ENCODE measurements at regions not wholly inside any gene's neighbourhood (a gene's known extent, or its start where the extent isn't known, plus 50 kb on each side); places are given as distances from the start of the nearest gene placed in this dataset.

- no peak for DNase-seq (ENCODE audit: low read depth)
Measured at GRCh38 chr6:43917878-43918382, 147.9 kb downstream of the VEGFA start.

DNA sequence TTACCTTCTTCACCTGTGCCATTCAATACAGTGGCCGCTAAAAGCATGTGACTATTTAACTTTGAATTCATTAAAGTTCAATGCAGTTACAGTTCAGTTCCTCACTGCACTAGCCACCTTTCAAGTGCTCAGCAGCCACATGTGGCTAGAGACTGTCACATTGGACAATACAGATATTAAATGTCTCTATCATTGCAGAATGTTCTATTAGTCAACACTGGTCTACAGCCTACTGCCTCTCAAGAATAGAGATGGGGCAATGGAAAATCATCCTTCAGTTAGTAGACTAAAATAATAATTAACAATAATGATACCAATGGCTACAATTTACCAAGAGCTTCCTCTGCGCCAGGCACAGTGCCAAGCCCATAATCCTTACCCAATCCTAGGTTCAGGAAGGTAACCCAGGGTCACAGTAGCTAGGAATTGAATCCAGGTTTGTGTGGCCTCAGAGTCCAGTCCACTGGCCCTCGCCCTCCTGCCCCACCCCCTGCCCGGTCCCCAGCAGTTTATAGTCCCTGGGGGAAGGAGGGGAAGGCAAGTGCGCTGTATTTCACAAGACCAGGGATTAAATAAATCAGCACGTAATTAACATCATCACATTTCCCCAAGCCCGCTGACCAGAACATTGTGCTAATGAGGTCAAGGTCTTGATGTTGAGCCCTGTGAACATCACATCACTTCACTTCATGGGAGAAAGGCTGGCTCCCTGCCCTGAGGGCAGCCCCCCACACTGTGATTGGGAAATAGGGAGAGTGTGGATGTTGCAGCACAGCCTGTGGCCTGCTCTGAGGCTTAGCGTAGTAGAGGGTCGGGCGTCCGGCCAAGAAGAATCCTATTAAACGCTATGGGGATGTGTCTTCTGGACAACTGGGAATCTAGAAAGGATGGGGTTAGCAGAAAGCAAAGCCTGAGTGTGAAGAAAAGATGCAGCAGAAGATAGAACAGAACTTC lies 147.2 kb downstream of the VEGFA start:
- DNase-seq (ENCODE audit: low read depth): no peak

DNA sequence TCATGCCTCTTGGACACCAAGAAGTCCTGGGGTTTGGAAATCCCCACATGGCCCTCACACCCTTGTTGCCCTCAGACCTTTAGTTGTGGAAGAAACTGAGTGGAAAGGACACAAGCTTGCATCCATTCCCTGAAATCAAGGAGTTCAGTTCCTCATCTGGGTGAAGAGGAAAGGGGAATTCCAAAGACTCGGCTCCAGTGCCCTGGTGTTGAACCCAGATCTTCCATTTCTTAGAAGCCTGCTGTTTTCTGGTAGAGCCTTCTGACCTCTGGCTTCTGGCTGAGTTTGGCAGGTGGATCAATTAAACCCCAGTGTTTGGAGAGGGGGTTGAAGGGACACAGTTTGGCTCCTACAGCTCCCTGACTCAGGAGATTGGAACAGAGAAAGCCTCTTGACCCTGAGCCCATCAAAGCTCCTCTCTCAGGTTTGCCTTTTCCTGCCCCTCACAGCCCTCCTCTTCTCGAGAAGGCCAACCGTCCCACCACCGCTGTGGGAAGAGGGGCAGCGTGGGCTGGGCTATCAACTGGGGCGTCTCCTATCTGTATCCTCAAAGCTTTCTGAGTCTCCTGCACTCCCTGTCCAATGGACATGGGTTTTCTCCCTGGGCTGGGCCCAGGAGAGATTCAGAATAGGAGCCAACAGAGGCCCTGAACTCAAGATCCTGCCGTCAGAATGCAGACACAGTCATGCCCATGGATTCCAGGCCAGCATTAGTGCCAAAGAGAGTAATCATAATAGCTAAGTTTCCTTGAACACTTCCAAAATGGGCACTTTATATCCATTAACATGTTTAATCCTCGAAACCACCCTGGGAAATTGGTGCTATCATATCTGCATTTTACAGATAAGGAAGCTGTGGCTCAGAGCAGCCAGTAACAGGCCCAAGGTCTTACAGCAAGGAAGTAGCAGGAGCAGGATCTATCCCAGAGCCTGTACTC lies 146.2 kb downstream of the VEGFA start:
- no peak for DNase-seq (ENCODE audit: low read depth)

DNA sequence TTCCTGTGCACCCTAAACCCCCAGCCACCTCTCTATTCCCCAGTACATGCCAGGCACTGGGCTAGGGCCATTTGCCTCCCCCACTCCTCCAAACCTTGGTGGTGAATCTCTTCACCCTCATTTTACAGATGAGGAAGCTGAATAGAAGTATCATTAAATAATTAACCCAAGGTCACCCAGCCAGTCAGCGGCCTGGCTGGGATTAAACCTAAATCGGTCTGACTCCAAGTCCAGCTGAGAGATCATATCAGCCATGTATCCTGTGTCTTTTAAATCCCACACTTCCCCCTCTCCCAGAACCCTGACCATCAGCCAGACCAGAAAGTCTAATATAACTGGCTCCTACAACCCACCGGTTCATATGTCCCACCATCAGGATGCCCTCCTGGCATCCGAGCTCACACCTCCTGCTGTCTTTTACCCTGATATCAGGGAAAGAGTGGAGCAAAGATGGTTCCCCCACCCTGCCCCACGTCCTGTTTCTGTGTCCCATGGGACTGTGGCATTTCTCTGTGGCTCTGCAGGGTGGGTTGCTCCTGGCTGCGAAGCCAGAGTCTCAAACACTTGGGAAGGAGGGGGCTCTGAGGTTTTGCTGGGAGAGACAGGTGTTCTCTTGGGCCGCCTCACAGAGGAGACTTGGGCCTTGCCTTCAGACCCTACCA lies 145.3 kb downstream of the VEGFA start:
- DNase-seq (ENCODE audit: low read depth): no peak

DNA sequence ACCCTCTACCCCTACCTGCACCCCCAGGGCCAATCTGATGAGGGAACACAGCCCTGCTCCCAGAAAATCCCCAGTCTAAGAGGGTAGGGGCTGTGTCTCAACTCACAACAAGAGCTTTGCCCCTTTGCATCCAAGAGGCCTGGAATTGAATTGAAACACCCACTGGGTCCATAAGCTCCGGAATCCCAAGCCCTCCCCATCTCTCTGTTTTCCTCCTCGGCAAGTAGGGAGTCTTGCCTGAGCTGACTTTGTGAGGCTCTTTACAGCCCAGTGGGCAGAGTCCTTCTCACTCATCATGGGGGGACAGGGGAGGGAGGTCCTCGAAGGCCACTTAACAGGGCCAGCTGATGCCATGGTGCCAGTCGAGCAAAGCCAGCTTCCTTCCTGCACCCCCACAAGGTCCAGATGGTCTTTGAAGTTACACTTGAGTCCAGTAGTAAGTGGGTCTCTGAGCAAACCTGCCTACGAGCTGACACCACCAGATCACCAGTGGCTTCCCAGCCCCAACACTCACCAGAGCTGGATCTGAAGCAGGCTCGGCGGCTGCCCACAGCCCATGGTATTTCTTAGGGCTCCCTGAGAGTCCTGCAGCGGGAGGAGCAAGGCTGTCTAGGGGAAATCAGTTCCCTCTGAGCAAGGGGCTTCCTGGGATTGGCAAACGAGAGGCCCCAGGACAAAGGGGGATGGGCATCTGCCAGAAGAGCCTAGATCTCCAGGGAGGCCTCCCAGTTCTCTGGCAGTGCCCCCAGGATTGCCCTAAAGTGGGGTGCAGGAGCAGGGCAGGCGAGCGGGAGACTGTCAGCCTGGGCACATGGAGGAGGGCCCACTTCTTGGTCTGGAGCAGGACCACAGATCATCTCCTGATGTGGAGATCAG lies 144.5 kb downstream of the VEGFA start:
- DNase-seq (ENCODE audit: low read depth): no peak

GRCh38 chr6:43913375-43914271 lies 143.6 kb downstream of the VEGFA start:
- no peak for DNase-seq (ENCODE audit: low read depth)

DNA sequence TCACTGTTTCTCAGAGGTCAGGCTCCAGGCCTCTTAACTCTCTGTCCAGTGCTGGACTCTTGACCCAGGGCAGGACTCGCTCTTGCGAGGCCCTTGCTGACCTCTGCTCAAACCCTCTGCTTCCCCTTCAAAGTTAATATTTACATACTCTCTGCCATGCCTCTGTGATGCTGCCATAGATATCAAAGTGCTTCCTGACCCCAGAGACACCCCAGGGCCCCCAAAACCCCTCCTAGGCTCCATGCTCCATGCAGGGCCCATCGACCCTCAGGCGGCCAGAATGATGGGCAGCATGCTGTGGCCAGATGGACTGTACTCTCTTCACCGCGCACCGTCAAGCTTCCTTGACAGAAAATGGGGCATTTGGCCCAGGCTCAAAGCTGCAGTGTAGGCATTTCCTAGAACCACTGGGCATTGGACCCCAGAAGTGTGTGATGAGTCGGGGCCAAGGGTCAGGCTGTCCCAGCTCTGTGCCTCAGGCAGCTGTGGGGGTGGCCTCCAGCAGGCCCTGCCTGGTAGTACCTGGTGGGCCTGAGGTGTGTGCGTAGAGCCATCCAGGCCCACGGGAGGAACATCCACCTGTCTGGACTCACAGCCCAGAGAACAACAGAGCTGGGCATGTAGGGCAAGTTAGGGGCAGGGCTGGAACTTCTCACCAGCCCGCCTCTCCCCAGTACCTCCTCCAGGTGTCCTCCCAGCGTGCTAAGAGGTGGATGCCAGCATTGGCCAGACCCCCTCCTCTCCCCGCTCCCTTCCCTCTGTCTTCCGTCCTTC lies 142.8 kb downstream of the VEGFA start:
- no peak for DNase-seq (ENCODE audit: low read depth)

- no peak for DNase-seq (ENCODE audit: low read depth)
Measured at GRCh38 chr6:43912116-43912577, 142.1 kb downstream of the VEGFA start.

GRCh38 chr6:43911354-43912115 lies 141.5 kb downstream of the VEGFA start:
- DNase-seq (ENCODE audit: low read depth): no peak

DNA sequence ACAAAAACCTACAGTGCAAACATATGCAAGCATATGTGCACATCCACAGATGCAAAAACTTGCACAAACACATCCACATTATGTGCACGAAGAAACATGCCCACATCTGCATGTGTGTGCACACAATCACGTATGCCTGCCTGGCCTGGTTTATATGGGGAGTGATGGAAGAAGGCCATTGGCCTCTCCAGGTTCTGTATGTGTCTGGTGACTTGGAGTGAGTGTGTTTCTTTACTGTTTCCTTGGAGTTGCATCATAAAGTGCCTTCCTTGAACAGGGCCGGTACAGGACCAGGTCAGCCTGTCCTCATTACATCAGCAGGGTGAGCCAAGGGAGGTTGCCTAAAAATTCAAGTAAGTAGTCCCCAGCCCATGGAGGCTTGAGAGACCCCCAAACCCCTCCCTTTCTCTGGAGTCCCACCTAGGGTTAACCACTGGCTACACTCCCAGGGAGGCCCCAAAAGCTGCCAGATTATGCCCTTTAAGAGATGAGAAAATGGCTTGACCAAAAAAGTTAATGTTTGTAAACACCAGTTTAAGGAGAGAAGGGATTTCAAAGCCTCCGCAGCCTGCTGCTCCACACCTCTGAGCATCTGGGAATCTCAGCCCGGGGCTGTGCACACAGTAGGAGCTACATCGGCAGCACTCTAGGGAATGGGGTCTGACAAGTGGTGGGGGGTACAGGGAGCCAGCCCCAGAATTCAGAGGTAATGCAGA lies 140.8 kb downstream of the VEGFA start:
- DNase-seq (ENCODE audit: low read depth): no peak

GRCh38 chr6:43910149-43910637 lies 140.2 kb downstream of the VEGFA start:
- DNase-seq (ENCODE audit: low read depth): no peak

- DNase-seq (ENCODE audit: low read depth): no peak
Measured at GRCh38 chr6:43909474-43910148, 139.6 kb downstream of the VEGFA start.

GRCh38 chr6:43907789-43908472 lies 137.9 kb downstream of the VEGFA start:
- DNase-seq (ENCODE audit: low read depth): no peak

DNA sequence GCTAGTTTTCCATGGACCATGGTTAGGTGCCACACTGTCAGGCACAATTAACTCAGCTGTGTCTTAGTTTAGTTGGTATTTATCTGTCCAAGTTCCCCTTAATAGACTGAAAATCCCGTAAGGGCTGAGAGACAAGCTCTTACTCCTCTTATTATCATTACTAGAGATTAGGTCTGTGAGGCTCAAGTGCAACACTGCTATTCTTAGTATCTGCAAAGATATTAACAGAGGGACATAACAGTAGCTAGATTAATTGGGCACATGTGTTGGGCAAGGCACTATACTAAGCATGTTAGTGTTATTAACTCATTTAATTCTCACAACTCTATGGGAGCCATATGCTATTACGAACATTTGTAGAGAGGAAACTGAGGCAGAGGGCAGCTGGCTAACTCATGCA lies 137.3 kb downstream of the VEGFA start:
- no peak for DNase-seq (ENCODE audit: low read depth)

DNA sequence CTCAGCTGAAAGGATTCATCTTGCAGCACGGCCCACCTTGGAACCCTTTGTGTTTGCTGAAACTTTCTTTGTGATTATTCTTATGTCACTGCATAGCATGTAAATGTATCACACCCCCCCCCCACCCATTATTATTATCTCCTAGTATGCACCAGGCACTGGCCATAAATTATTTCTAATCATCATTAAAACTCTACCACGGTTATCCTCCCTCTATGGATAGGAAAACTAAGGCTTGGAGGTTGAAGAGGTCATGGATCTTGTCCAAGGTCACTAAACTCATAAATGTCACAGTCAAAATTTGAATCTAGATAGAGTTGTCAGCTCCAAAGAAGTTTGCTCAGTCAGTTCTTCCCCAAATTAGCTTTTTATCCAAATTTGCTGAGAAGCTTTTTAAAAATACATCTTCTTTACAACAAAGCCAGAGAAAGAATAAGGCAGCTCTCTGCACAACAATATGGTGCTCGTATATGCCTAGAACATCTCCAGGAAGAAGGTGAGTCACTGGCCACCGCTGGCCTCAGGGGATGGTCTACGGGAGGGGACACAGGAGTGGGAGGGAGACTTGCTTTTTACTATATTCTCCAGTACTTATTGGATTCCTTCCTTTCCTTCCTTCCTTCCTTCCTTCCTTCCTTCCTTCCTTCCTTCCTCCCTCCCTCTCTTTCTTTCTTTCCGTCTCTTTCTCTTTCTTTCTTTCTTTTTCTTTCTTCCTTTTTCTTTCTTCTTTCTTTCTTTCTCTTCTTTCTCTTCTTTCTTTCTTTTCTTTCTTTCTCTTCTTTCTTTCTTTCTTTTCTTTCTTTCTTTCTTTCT lies 134.5 kb downstream of the VEGFA start:
- DNase-seq (ENCODE audit: low read depth): no peak
